Pancreas (tissue), 10 donors: ENCODE measurements at regions not wholly inside any gene's neighbourhood (a gene's known extent, or its start where the extent isn't known, plus 50 kb on each side); places are given as distances from the start of the nearest gene placed in this dataset.

Experiments
- ATAC-seq, 4 donors: fragments of 200-7000 bp; cut with Tn5 transposase; one replicate each; pipeline versions ENCODE4 v1.8.0 to v1.9.1; 2020; ENCODE audit warnings: mild to moderate bottlenecking in 4 of 4, moderate library complexity in 4 of 4
- DNase-seq, 6 donors: peaks; one replicate each; pipeline ENCODE4 v3.0.0-alpha.2; 2020
- FAIRE-seq: peaks from 2 replicates; lab custom pipeline; 2012; peaks lifted over from hg19 to GRCh38; lab: Jason Lieb, UNC
- H3K27ac ChIP-seq, 4 donors: fragments of 200-600 bp; sonication (generic); 1 replicate in 3 of 4; 2 replicates in 1 of 4; pipeline versions ENCODE4 v1.5.0 to v1.8.0; 2020
- H3K27me3 ChIP-seq, 4 donors: fragments of 200-600 bp; one replicate each; pipeline ENCODE4 v1.8.0; 2021
- H3K36me3 ChIP-seq, 3 donors: fragments of 200-600 bp; sonication (generic) in 1 of 3; one replicate each; pipeline versions ENCODE4 v1.5.0 to v1.8.0; 2020 to 2021
- H3K4me1 ChIP-seq, 3 donors: fragments of 200-600 bp; one replicate each; pipeline ENCODE4 v1.8.0; 2021
- H3K4me3 ChIP-seq, 4 donors: fragments of 200-600 bp; sonication (generic) in 2 of 4; one replicate each; pipeline versions ENCODE4 v1.5.0 to v1.8.0; 2020 to 2021
- H3K9me3 ChIP-seq, 4 donors: fragments of 200-600 bp; one replicate each; pipeline ENCODE4 v1.8.0; 2021
- WGBS, 2 donors: extraction: QIAGEN DNeasy Blood & Tissue Kit; methylation state at CpG; one replicate each; pipeline ENCODE4 v1.1.7; 2013; 5-methylcytosine and 5-hydroxymethylcytosine counted together
- intact Hi-C, 3 donors: fragments of 100-400 bp; cut with DNase I; formaldehyde crosslinking; loops; one replicate each; pipeline versions ENCODE4 v1.11.1 to v1.14.2; 2022
- TF ChIP-seq, protein P1 (sequence below), 4 donors: fragments of 200-600 bp; sonication (generic) in 3 of 4; IDR thresholded peaks; one replicate each; pipeline versions ENCODE4 v1.5.0 to v1.8.0; 2021; ENCODE audit warnings: antibody characterized with exemption in 4 of 4
- donor health status: healthy with polysubstance abuse.
- donor health status: DM: no; HTN: no; CAD: no; lungs with moderate emphysema.
- donor health status: DM: no; HTN: no; CAD: no.
- donor health status: control.
- donor health status: control.
- donor health status: Bipolar disorder and iron deficiency.
- donor health status: DM: yes; HTN: yes; CAD: no.
- donor health status: DM: no; HTN: no; CAD: no.
- donor health status: DM: no; HTN: no; CAD: no.
- donor health status: DM: yes; HTN: yes; CAD: no.

DNA sequence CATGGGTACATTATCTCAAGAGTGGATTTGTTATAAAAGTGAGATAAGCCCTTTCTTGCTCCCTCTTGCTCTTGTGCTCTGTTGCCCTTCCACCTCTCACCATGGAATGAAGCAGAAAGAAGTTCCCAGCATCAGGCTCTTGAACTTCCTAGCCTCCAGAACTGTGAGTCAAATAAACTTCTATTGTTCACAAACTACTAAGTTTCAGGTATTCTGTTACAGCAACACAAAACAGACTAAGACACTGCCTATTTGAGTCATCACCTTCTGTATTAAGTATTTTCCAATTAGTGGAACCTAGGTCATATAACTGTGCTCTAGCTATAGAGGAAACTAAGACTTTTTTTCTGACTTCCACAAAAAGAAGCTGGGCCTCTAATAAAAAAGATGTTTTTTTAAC lies 201.2 kb upstream of the FOXG1 start:
- Histone ChIP-seq H3K27ac (no peak overlapping the region), H3K4me1 (no peaks in the 10 kb centered on the region), H3K36me3 (no peaks in the 10 kb centered on the region), H3K9me3 (no peaks in the 10 kb centered on the region), H3K4me3 (no peak overlapping the region), H3K27me3 (no peaks in the 10 kb centered on the region)
- TF ChIP-seq, protein P1, sequence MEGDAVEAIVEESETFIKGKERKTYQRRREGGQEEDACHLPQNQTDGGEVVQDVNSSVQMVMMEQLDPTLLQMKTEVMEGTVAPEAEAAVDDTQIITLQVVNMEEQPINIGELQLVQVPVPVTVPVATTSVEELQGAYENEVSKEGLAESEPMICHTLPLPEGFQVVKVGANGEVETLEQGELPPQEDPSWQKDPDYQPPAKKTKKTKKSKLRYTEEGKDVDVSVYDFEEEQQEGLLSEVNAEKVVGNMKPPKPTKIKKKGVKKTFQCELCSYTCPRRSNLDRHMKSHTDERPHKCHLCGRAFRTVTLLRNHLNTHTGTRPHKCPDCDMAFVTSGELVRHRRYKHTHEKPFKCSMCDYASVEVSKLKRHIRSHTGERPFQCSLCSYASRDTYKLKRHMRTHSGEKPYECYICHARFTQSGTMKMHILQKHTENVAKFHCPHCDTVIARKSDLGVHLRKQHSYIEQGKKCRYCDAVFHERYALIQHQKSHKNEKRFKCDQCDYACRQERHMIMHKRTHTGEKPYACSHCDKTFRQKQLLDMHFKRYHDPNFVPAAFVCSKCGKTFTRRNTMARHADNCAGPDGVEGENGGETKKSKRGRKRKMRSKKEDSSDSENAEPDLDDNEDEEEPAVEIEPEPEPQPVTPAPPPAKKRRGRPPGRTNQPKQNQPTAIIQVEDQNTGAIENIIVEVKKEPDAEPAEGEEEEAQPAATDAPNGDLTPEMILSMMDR (IDR thresholded peaks at IDR 0.05) = no peak
- FAIRE-seq (no peak), ATAC-seq (no peak), DNase-seq (no peak)
- intact Hi-C loops = no loop called here

DNA sequence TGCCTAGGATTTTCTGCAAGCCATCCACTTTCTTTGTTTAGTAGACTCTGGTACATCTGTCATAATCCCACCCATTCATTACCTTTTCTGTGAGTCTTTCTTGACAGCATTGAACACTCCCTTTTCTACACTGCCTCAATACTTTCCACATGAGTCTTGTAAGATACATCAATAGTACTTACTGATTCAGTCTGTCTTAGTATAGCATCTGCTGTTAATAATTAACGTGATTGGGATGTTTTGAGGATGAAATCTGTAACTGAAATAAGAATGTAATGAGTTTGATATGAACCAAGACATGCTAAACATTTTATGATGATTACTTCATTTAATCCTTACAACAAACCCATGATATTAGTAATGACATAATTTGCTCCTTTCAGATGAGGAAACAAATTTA lies 196.2 kb upstream of the FOXG1 start:
- FAIRE-seq (no peak), ATAC-seq (no peak), DNase-seq (no peak)
- intact Hi-C loops = no loop called here
- TF ChIP-seq, protein P1 (IDR thresholded peaks at IDR 0.05) = no peak
- Histone ChIP-seq H3K36me3 (no peaks in the 10 kb centered on the region), H3K27ac (no peak overlapping the region), H3K27me3 (no peaks in the 10 kb centered on the region), H3K9me3 (no peaks in the 10 kb centered on the region), H3K4me1 (no peaks in the 10 kb centered on the region), H3K4me3 (no peak overlapping the region)
- 20 to 21% methylated on average over 1 of the region's 1 CpG for WGBS, 2 donors

DNA sequence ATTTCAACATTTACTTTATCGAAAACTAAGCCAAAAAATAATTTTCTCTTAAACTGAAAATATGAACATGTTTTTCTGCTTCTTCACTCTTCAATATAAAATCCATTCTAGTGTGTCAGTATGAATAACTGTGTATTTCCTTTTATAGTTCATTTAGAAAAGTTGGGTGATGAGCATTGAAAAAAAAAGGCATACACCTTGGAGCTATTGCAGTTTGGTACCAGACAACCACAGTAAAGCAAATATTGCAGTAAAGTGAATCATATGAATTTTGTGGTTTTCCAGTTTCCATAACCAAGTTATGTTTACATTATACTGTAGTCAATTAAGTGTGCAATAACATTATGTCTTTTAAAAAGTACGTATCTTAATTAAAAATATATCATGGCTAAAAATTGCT lies 195.0 kb upstream of the FOXG1 start:
- Histone ChIP-seq H3K9me3 (no peaks in the 10 kb centered on the region), H3K4me1 (no peaks in the 10 kb centered on the region), H3K27me3 (no peaks in the 10 kb centered on the region), H3K4me3 (no peak overlapping the region), H3K27ac (no peak overlapping the region), H3K36me3 (no peaks in the 10 kb centered on the region)
- DNase-seq = no peak
- ATAC-seq = no peak
- 55 to 79% methylated on average over 2 of the region's 2 CpGs for WGBS, 2 donors
- no peak for FAIRE-seq
- intact Hi-C loops = no loop called here
- TF ChIP-seq, protein P1 (IDR thresholded peaks at IDR 0.05) = no peak

DNA sequence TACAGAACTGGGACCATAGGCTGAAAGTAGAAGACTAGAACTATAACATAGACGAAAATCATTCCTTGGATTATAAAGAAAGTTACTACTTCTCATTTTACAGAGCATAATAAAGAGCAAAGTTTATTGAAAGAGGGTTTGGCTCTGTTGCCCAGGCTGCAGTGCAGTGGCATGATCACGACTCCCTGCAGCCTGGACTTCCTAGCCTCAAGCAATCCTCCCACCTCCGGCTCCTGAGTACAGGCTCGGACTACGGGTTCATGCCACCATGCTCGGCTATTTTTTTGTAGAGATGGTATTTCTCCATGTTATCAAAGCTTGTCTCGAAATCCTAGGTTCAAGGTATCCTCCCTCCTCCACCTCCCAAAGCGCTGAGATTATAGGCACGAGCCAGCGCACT lies 190.1 kb upstream of the FOXG1 start:
- H3K36me3 ChIP-seq = no peaks in the 10 kb centered on the region
- TF ChIP-seq, protein P1 (IDR thresholded peaks at IDR 0.05) = no peak
- no peak for DNase-seq
- no peak overlapping the region for H3K27ac ChIP-seq
- no peak for FAIRE-seq
- H3K4me3 ChIP-seq = no peak overlapping the region
- 64 to 67% methylated on average over 10 of the region's 10 CpGs for WGBS, 2 donors
- no peaks in the 10 kb centered on the region for H3K27me3 ChIP-seq
- no peaks in the 10 kb centered on the region for H3K9me3 ChIP-seq
- intact Hi-C loops = no loop called here
- ATAC-seq = no peak
- H3K4me1 ChIP-seq = no peaks in the 10 kb centered on the region

DNA sequence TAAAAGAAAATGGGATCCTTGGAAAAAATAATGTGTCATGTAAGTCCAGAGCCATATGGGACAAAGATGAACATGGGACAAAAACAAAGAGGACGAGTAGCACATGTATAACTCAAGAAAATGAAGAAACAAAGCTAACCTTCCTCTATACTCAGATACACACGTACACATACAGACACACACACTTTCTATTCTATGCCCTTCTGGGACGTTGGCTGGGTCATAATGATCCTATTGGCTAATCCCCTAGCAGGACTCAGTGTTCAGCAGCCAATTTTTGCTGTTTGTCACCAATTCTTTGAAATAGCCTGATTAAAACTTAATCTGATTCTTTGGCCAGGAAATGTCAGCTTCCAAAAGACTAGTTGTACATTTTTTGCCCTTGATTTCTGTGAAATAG lies 189.4 kb upstream of the FOXG1 start:
- intact Hi-C loops = no loop called here
- Histone ChIP-seq H3K27me3 (no peaks in the 10 kb centered on the region), H3K4me1 (no peaks in the 10 kb centered on the region), H3K4me3 (no peak overlapping the region), H3K36me3 (no peaks in the 10 kb centered on the region), H3K9me3 (no peaks in the 10 kb centered on the region), H3K27ac (no peak overlapping the region)
- DNase-seq (no peak), FAIRE-seq (no peak), ATAC-seq (no peak)
- WGBS, 2 donors = 31 to 36% methylated on average over 3 of the region's 3 CpGs
- TF ChIP-seq, protein P1 (IDR thresholded peaks at IDR 0.05) = no peak
